H9 (cell line): ENCODE measurements at regions not wholly inside any gene's neighbourhood (a gene's known extent, or its start where the extent isn't known, plus 50 kb on each side); places are given as distances from the start of the nearest gene placed in this dataset.
A peak's percentile ranks its signal among the peaks of the same experiment; 100 is the strongest.

Experiments
- DNase-seq: peaks from one replicate; pipeline ENCODE4 v3.0.0-alpha.2; 2017
- H2AFZ ChIP-seq: one replicate; pipeline ENCODE4 v1.6.1; 2013; ENCODE audit warnings: mild to moderate bottlenecking, low read length, control low read depth, moderate library complexity
- H2AK5ac ChIP-seq: 2 replicates; pipeline ENCODE4 v1.6.1; 2013; ENCODE audit warnings: low read length, control low read depth, mixed read lengths; ENCODE audit not compliant: insufficient read length
- H2BK120ac ChIP-seq: one replicate; pipeline ENCODE4 v1.6.1; 2013; ENCODE audit warnings: low read depth, mild to moderate bottlenecking, low read length, control low read depth, inconsistent platforms; ENCODE audit not compliant: poor library complexity, severe bottlenecking
- H2BK12ac ChIP-seq: 2 replicates; pipeline ENCODE4 v1.6.1; 2013; ENCODE audit warnings: low read length, control low read depth, mixed read lengths, low read depth; ENCODE audit not compliant: insufficient read length
- H2BK15ac ChIP-seq: 2 replicates; pipeline ENCODE4 v1.6.1; 2013; ENCODE audit warnings: low read depth, low read length, control low read depth
- H2BK20ac ChIP-seq: one replicate; pipeline ENCODE4 v1.6.1; 2013; ENCODE audit warnings: low read depth, mild to moderate bottlenecking, low read length, control low read depth, inconsistent platforms; ENCODE audit not compliant: poor library complexity, severe bottlenecking
- H2BK5ac ChIP-seq: 2 replicates; pipeline ENCODE4 v1.6.1; 2013; ENCODE audit warnings: low read length, control low read depth, mixed read lengths; ENCODE audit not compliant: insufficient read length
- H3K14ac ChIP-seq: 2 replicates; pipeline ENCODE4 v1.6.1; 2013; ENCODE audit warnings: low read length, control low read depth; ENCODE audit not compliant: insufficient read depth
- H3K18ac ChIP-seq: 2 replicates; pipeline ENCODE4 v1.6.1; 2013; ENCODE audit warnings: low read depth, mild to moderate bottlenecking, mixed read lengths, low read length, control low read depth; ENCODE audit not compliant: insufficient read length
- H3K23ac ChIP-seq: 2 replicates; pipeline ENCODE4 v1.6.1; 2013; ENCODE audit warnings: low read length, control low read depth, mixed read lengths, low read depth; ENCODE audit not compliant: insufficient read length
- H3K23me2 ChIP-seq: 2 replicates; pipeline ENCODE4 v1.6.1; 2013; ENCODE audit warnings: low read depth, mild to moderate bottlenecking, mixed read lengths, low read length, control low read depth; ENCODE audit not compliant: insufficient read length, poor library complexity, severe bottlenecking
- H3K27ac ChIP-seq: 2 replicates; pipeline ENCODE4 v1.5.1; 2013; ENCODE audit warnings: low read length, control low read depth, mixed read lengths, low read depth; ENCODE audit not compliant: insufficient read length
- H3K27me3 ChIP-seq: 2 replicates; pipeline ENCODE4 v1.6.1; 2013; ENCODE audit warnings: low read length, control low read depth, inconsistent platforms; ENCODE audit not compliant: insufficient read depth
- H3K4ac ChIP-seq: 2 replicates; pipeline ENCODE4 v1.6.1; 2013; ENCODE audit warnings: low read depth, mild to moderate bottlenecking, control low read depth, inconsistent platforms, low read length, moderate library complexity
- H3K4me1 ChIP-seq: 2 replicates; pipeline ENCODE4 v1.6.1; 2013; ENCODE audit warnings: low read length, control low read depth, inconsistent platforms; ENCODE audit not compliant: insufficient read depth
- H3K4me2 ChIP-seq: 2 replicates; pipeline ENCODE4 v1.6.1; 2013; ENCODE audit warnings: low read length, control low read depth, mixed read lengths; ENCODE audit not compliant: insufficient read length, insufficient read depth
- H3K56ac ChIP-seq: 2 replicates; pipeline ENCODE4 v1.6.1; 2013; ENCODE audit warnings: low read depth, mild to moderate bottlenecking, mixed read lengths, low read length, control low read depth; ENCODE audit not compliant: insufficient read length
- H3K79me1 ChIP-seq: 2 replicates; pipeline ENCODE4 v1.6.1; 2013; ENCODE audit warnings: low read depth, mild to moderate bottlenecking, moderate library complexity, low read length, control low read depth, inconsistent platforms; ENCODE audit not compliant: insufficient read depth, poor library complexity, severe bottlenecking
- H3K79me2 ChIP-seq: 2 replicates; pipeline ENCODE4 v1.6.1; 2013; ENCODE audit warnings: low read length, control low read depth, inconsistent platforms; ENCODE audit not compliant: insufficient read depth
- H3K9ac ChIP-seq: 2 replicates; pipeline ENCODE4 v1.6.1; 2013; ENCODE audit warnings: low read length, control low read depth, mixed read lengths; ENCODE audit not compliant: insufficient read length; ENCODE audit errors: extremely low read depth
- H3K9me3 ChIP-seq: one replicate; pipeline ENCODE4 v1.6.1; 2013; ENCODE audit warnings: low read depth, low read length, inconsistent platforms; ENCODE audit not compliant: control insufficient read depth
- H3T11ph ChIP-seq: one replicate; pipeline ENCODE4 v1.6.1; 2013; ENCODE audit warnings: mild to moderate bottlenecking, low read length, control low read depth, inconsistent platforms
- H4K20me1 ChIP-seq: one replicate; pipeline ENCODE4 v1.6.1; 2013; ENCODE audit not compliant: control insufficient read depth, insufficient read length, insufficient read depth
- H4K5ac ChIP-seq: 2 replicates; pipeline ENCODE4 v1.6.1; 2013; ENCODE audit warnings: low read depth, mild to moderate bottlenecking, mixed read lengths, low read length, control low read depth; ENCODE audit not compliant: insufficient read length
- H4K8ac ChIP-seq: replicated peaks from 2 replicates; pipeline ENCODE4 v1.6.1; 2013; ENCODE audit warnings: low read length, control low read depth, mixed read lengths, low read depth; ENCODE audit not compliant: insufficient read length
- H4K91ac ChIP-seq: 2 replicates; pipeline ENCODE4 v1.6.1; 2013; ENCODE audit warnings: low read depth, mild to moderate bottlenecking, moderate library complexity, mixed read lengths, low read length, control low read depth; ENCODE audit not compliant: insufficient read length
- H3K27ac Mint-ChIP-seq, 3 experiments: 2 replicates in 2 of 3; 3 replicates in 1 of 3; pipeline ENCODE4 v1.8.0; 2020 to 2021; ENCODE audit warnings: mixed read lengths in 3 of 3, mild to moderate bottlenecking in 1 of 3, moderate library complexity in 1 of 3
- H3K27me3 Mint-ChIP-seq: 2 replicates; pipeline ENCODE4 v1.8.0; 2021; ENCODE audit warnings: low read depth, mild to moderate bottlenecking, moderate library complexity, mixed read lengths
- H3K36me3 Mint-ChIP-seq, 3 experiments: 2 replicates in 2 of 3; 3 replicates in 1 of 3; pipeline ENCODE4 v1.8.0; 2020 to 2021; ENCODE audit warnings: low read depth in 3 of 3, mixed read lengths in 3 of 3; ENCODE audit not compliant: insufficient read depth in 1 of 3
- H3K4me1 Mint-ChIP-seq, 2 experiments: 2 replicates each; pipeline ENCODE4 v1.8.0; 2020; ENCODE audit warnings: mixed read lengths in 2 of 2
- H3K4me3 Mint-ChIP-seq, 2 experiments: 2 replicates in 1 of 2; 3 replicates in 1 of 2; pipeline ENCODE4 v1.8.0; 2020 to 2021; ENCODE audit warnings: mild to moderate bottlenecking in 2 of 2, mixed read lengths in 2 of 2, moderate library complexity in 1 of 2
- H3K9me3 Mint-ChIP-seq, 2 experiments: 2 replicates in 1 of 2; 3 replicates in 1 of 2; pipeline ENCODE4 v1.8.0; 2020; ENCODE audit warnings: mild to moderate bottlenecking in 2 of 2, mixed read lengths in 2 of 2, moderate library complexity in 1 of 2
- WGBS: extraction: QIAGEN DNeasy Blood & Tissue Kit; methylation state at CpG from one replicate; pipeline ENCODE4 v1.1.7; 2013; ENCODE audit warnings: missing lambda C conversion rate, low lambda C conversion rate, mixed read lengths; ENCODE audit not compliant: insufficient read length; ENCODE audit errors: extremely low coverage; 5-methylcytosine and 5-hydroxymethylcytosine counted together
- TF ChIP-seq, protein P1 (sequence below): fragments of 200-600 bp; sonication (generic); conservative IDR thresholded peaks from 3 replicates; pipeline ENCODE4 v1.8.0; 2021; ENCODE audit warnings: antibody characterized with exemption, mild to moderate bottlenecking

GRCh38 chr12:24045816-24046257, 96.4 kb upstream of the SOX5 start:
- no peak overlapping the region for H2BK15ac ChIP-seq
- no peak for DNase-seq
- peaks cover 0 to 4% (median 0%) of the 10 kb centered on the region in 3 experiments; a peak in 2 of 7 replicates for H3K36me3 Mint-ChIP-seq
- H4K20me1 ChIP-seq, result no peaks in the 10 kb centered on the region
- H3K27me3 Mint-ChIP-seq, result no peaks in the 10 kb centered on the region
- TF ChIP-seq, protein P1, sequence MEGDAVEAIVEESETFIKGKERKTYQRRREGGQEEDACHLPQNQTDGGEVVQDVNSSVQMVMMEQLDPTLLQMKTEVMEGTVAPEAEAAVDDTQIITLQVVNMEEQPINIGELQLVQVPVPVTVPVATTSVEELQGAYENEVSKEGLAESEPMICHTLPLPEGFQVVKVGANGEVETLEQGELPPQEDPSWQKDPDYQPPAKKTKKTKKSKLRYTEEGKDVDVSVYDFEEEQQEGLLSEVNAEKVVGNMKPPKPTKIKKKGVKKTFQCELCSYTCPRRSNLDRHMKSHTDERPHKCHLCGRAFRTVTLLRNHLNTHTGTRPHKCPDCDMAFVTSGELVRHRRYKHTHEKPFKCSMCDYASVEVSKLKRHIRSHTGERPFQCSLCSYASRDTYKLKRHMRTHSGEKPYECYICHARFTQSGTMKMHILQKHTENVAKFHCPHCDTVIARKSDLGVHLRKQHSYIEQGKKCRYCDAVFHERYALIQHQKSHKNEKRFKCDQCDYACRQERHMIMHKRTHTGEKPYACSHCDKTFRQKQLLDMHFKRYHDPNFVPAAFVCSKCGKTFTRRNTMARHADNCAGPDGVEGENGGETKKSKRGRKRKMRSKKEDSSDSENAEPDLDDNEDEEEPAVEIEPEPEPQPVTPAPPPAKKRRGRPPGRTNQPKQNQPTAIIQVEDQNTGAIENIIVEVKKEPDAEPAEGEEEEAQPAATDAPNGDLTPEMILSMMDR, result no peak
- no peak overlapping the region for H3K9ac ChIP-seq
- no peaks in the 10 kb centered on the region for H3K4me1 Mint-ChIP-seq
- no peak overlapping the region for H2BK5ac ChIP-seq
- no peak overlapping the region for H3K4me2 ChIP-seq
- H3K4me1 ChIP-seq, result no peaks in the 10 kb centered on the region
- no CpG with 5 or more reads among the region's 5 CpGs for WGBS
- H2AFZ ChIP-seq, result no peak overlapping the region
- no peak overlapping the region for H2BK20ac ChIP-seq
- H3K56ac ChIP-seq, result no peak overlapping the region
- H4K91ac ChIP-seq, result no peak overlapping the region
- no peaks in the 10 kb centered on the region for H3K79me2 ChIP-seq
- H3K27ac Mint-ChIP-seq, result 0 out of 7 replicates have a peak overlapping the region, but pooled peaks of 1 of the 3 experiments have one; percentile 8
- no peak overlapping the region for H3K14ac ChIP-seq
- H3T11ph ChIP-seq, result no peak overlapping the region
- no peaks in the 10 kb centered on the region for H3K23me2 ChIP-seq
- H3K18ac ChIP-seq, result no peak overlapping the region
- no peak overlapping the region for H4K8ac ChIP-seq
- peaks cover 2 to 5% of the 10 kb centered on the region in 2 experiments; a peak in 1 of 5 replicates for H3K9me3 Mint-ChIP-seq
- no peak overlapping the region for H3K23ac ChIP-seq
- no peaks in the 10 kb centered on the region for H3K27me3 ChIP-seq
- H3K4me3 Mint-ChIP-seq, result no peak overlapping the region
- no peak overlapping the region for H3K4ac ChIP-seq
- no peak overlapping the region for H3K27ac ChIP-seq
- H3K9me3 ChIP-seq, result no peaks in the 10 kb centered on the region
- H2AK5ac ChIP-seq, result no peak overlapping the region
- H2BK12ac ChIP-seq, result no peak overlapping the region
- no peak overlapping the region for H4K5ac ChIP-seq
- H2BK120ac ChIP-seq, result no peak overlapping the region
- no peaks in the 10 kb centered on the region for H3K79me1 ChIP-seq
